MCF 10A (cell line): ENCODE measurements at regions not wholly inside any gene's neighbourhood (a gene's known extent, or its start where the extent isn't known, plus 50 kb on each side); places are given as distances from the start of the nearest gene placed in this dataset.

Experiments
- BruUV-seq: library from RNA; stranded (reverse); fragments of 400-500 nt; replicated peaks from 2 replicates; lab custom pipeline; 2021; lab: Mats Ljungman, UMichigan
- CTCF ChIA-PET: fragments of 300-600 bp; sonication (Branson Sonifier 250); formaldehyde crosslinking; extraction: SDS; loops from one replicate; lab custom pipeline; 2021; ENCODE audit warnings: antibody characterized with exemption, inconsistent platforms; lab: Yijun Ruan, JAX
- POLR2A ChIA-PET: fragments of 300-600, 350-650 bp; sonication (Branson Sonifier 250); formaldehyde crosslinking; extraction: SDS; loops from one replicate; lab custom pipeline; 2020; ENCODE audit warnings: antibody characterized with exemption, inconsistent platforms; lab: Yijun Ruan, JAX
- DNase-seq: peaks from one replicate; pipeline ENCODE4 v3.0.0-alpha.2; 2018; ENCODE audit not compliant: unreplicated experiment
- H3K27ac Mint-ChIP-seq: one replicate; pipeline ENCODE4 v1.8.0; 2022; ENCODE audit warnings: mild to moderate bottlenecking, low read depth, mixed read lengths; ENCODE audit not compliant: unreplicated experiment
- H3K27me3 Mint-ChIP-seq: one replicate; pipeline ENCODE4 v1.8.0; 2022; ENCODE audit warnings: mixed read lengths; ENCODE audit not compliant: insufficient read depth, unreplicated experiment
- H3K36me3 Mint-ChIP-seq: one replicate; pipeline ENCODE4 v1.8.0; 2022; ENCODE audit warnings: mild to moderate bottlenecking, moderate library complexity, mixed read lengths; ENCODE audit not compliant: insufficient read depth, unreplicated experiment
- H3K4me1 Mint-ChIP-seq: one replicate; pipeline ENCODE4 v1.8.0; 2022; ENCODE audit warnings: mixed read lengths; ENCODE audit not compliant: insufficient read depth, unreplicated experiment
- H3K4me3 Mint-ChIP-seq: one replicate; pipeline ENCODE4 v1.8.0; 2022; ENCODE audit warnings: mild to moderate bottlenecking, moderate library complexity, mixed read lengths; ENCODE audit not compliant: unreplicated experiment
- H3K9me3 Mint-ChIP-seq: one replicate; pipeline ENCODE4 v1.8.0; 2022; ENCODE audit warnings: mixed read lengths; ENCODE audit not compliant: unreplicated experiment
- CTCF ChIP-seq: fragments of 200-600 bp; IDR thresholded peaks from one replicate; pipeline ENCODE4 v1.8.0; 2022; ENCODE audit warnings: antibody characterized with exemption, mild to moderate bottlenecking; ENCODE audit not compliant: unreplicated experiment
- intact Hi-C: fragments of 100-400 bp; cut with micrococcal nuclease; formaldehyde crosslinking; loops from 2 replicates; pipeline ENCODE4 v1.14.1; 2022

GRCh38 chr2:21620771-21621170, 497.0 kb downstream of the TDRD15 start:
- no TSS peak for BruUV-seq
- intact Hi-C loops, result no loop called here
- H3K27me3 Mint-ChIP-seq, result peaks cover 40% of the 10 kb centered on the region
- no peak overlapping the region for H3K27ac Mint-ChIP-seq
- no peak for DNase-seq
- peaks cover 7% of the 10 kb centered on the region for H3K9me3 Mint-ChIP-seq
- CTCF ChIA-PET, result no interaction called here
- no peaks in the 10 kb centered on the region for H3K4me1 Mint-ChIP-seq
- TF ChIP-seq CTCF, result no peak
- no peak overlapping the region for H3K4me3 Mint-ChIP-seq
- POLR2A ChIA-PET, result interaction anchor here (0.6 kb wide), 1 partner anchor 10 kb away, joined by 3 read pairs; no protein-coding TSS in a partner anchor
- H3K36me3 Mint-ChIP-seq, result no peaks in the 10 kb centered on the region

GRCh38 chr2:21627938-21628337, 504.2 kb downstream of the TDRD15 start:
- no peaks in the 10 kb centered on the region for H3K36me3 Mint-ChIP-seq
- no peaks in the 10 kb centered on the region for H3K4me1 Mint-ChIP-seq
- BruUV-seq, result no TSS peak
- peaks cover 22% of the 10 kb centered on the region for H3K27me3 Mint-ChIP-seq
- ChIA-PET POLR2A (no interaction called here), CTCF (no interaction called here)
- DNase-seq, result no peak
- TF ChIP-seq CTCF, result no peak
- intact Hi-C loops, result no loop called here
- no peak overlapping the region for H3K27ac Mint-ChIP-seq
- no peaks in the 10 kb centered on the region for H3K9me3 Mint-ChIP-seq
- H3K4me3 Mint-ChIP-seq, result no peak overlapping the region

GRCh38 chr2:21633015-21633414, 509.2 kb downstream of the TDRD15 start:
- Mint-ChIP-seq H3K27ac (no peak overlapping the region), H3K27me3 (no peaks in the 10 kb centered on the region), H3K9me3 (no peaks in the 10 kb centered on the region), H3K4me1 (no peaks in the 10 kb centered on the region), H3K4me3 (no peak overlapping the region), H3K36me3 (no peaks in the 10 kb centered on the region)
- no peak for TF ChIP-seq CTCF
- intact Hi-C loops, result no loop called here
- BruUV-seq, result no TSS peak
- DNase-seq, result no peak
- ChIA-PET CTCF (no interaction called here), POLR2A (no interaction called here)

- TF ChIP-seq CTCF, result no peak
- intact Hi-C loops, result no loop called here
- no peak for DNase-seq
- Mint-ChIP-seq H3K27ac (no peak overlapping the region), H3K36me3 (no peaks in the 10 kb centered on the region), H3K27me3 (no peaks in the 10 kb centered on the region), H3K4me1 (no peaks in the 10 kb centered on the region), H3K9me3 (no peaks in the 10 kb centered on the region), H3K4me3 (no peak overlapping the region)
- ChIA-PET POLR2A (interaction anchor here (0.7 kb wide), 1 partner anchor 16 kb away, joined by 4 read pairs; no protein-coding TSS in a partner anchor), CTCF (interaction anchor here (0.7 kb wide), 1 partner anchor 11 kb away, joined by 3 read pairs; no protein-coding TSS in a partner anchor)
- BruUV-seq, result no TSS peak
These were observed 509.7 kb downstream of the TDRD15 start for GRCh38 chr2:21633466-21633865.
